Prostate gland (tissue), 2 donors: ENCODE measurements at regions not wholly inside any gene's neighbourhood (a gene's known extent, or its start where the extent isn't known, plus 50 kb on each side); places are given as distances from the start of the nearest gene placed in this dataset.

Experiments used
- POLR2A ChIP-seq: fragments of 450-650 bp; IDR thresholded peaks from one replicate; pipeline ENCODE4 v1.6.1; 2016; ENCODE audit warnings: antibody characterized with exemption, mild to moderate bottlenecking
- POLR2AphosphoS5 ChIP-seq: sonication (generic); formaldehyde crosslinking; IDR thresholded peaks from one replicate; pipeline ENCODE4 v1.6.1; 2017; ENCODE audit warnings: antibody characterized with exemption
- TF ChIP-seq, protein P1 (sequence below), 4 experiments: fragments of 200-600 bp in 2 of 4; fragments of 450-650 bp in 2 of 4; sonication (generic) in 2 of 4; IDR thresholded peaks; 1 replicate in 3 of 4; 2 replicates in 1 of 4; pipeline ENCODE4 v1.5.1; 2016 to 2019; ENCODE audit warnings: antibody characterized with exemption in 4 of 4, mild to moderate bottlenecking in 2 of 4, moderate library complexity in 2 of 4

DNA sequence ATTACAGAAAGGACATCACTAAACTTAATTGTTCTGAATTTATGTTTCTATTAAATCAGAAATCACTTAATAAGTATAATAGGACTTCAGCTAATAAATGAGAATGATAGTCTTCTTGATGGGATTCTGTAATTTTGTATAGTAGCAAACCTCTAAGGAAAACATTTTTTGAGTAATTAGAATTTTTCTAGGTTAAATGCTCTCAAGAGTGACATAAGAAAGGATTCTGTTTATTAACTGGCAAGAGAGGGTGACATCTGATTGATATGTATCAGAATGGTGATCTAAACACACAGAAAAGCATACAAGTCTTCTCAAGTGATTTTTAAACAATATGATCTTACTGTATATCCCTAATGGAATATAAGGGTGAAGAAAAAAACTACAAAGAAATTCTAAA is 1597.7 kb upstream of the PRR20A start:
- TF ChIP-seq, protein P1, sequence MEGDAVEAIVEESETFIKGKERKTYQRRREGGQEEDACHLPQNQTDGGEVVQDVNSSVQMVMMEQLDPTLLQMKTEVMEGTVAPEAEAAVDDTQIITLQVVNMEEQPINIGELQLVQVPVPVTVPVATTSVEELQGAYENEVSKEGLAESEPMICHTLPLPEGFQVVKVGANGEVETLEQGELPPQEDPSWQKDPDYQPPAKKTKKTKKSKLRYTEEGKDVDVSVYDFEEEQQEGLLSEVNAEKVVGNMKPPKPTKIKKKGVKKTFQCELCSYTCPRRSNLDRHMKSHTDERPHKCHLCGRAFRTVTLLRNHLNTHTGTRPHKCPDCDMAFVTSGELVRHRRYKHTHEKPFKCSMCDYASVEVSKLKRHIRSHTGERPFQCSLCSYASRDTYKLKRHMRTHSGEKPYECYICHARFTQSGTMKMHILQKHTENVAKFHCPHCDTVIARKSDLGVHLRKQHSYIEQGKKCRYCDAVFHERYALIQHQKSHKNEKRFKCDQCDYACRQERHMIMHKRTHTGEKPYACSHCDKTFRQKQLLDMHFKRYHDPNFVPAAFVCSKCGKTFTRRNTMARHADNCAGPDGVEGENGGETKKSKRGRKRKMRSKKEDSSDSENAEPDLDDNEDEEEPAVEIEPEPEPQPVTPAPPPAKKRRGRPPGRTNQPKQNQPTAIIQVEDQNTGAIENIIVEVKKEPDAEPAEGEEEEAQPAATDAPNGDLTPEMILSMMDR (IDR thresholded peaks at IDR 0.05), result no peak
- TF ChIP-seq POLR2A, result no peak
- no peak for TF ChIP-seq POLR2AphosphoS5
